Panc1 (cell line): ENCODE measurements at regions not wholly inside any gene's neighbourhood (a gene's known extent, or its start where the extent isn't known, plus 50 kb on each side); places are given as distances from the start of the nearest gene placed in this dataset.

Source experiments
- ATAC-seq: fragments of 200-7000 bp; cut with Tn5 transposase; 2 replicates; pipeline ENCODE4 v1.9.1; 2020; ENCODE audit warnings: mild to moderate bottlenecking, moderate library complexity
- BruUV-seq: library from RNA; stranded (reverse); fragments of 400-500 nt; replicated peaks from 2 replicates; lab custom pipeline; 2021; lab: Mats Ljungman, UMichigan
- CTCF ChIA-PET: fragments of 300-600 bp; sonication (Branson Sonifier 250); formaldehyde crosslinking; loops from one replicate; lab custom pipeline; 2022; ENCODE audit warnings: antibody characterized with exemption; lab: Charles Lee
- POLR2A ChIA-PET: fragments of 300-600 bp; sonication (Branson Sonifier 250); formaldehyde crosslinking; loops from one replicate; lab custom pipeline; 2022; ENCODE audit warnings: antibody characterized with exemption; lab: Charles Lee
- DNase-seq: peaks from one replicate; pipeline ENCODE4 v3.0.0-alpha.2; 2010; ENCODE audit warnings: low read depth, low spot score
- H3K27ac ChIP-seq: 2 replicates; pipeline ENCODE4 v1.5.1; 2011; ENCODE audit warnings: mild to moderate bottlenecking, low read length, inconsistent platforms
- H3K27me3 ChIP-seq: fragments of 200-500 bp; sonication (Bioruptor generic); 2 replicates; pipeline ENCODE4 v1.6.0; 2014; ENCODE audit warnings: low read length, inconsistent platforms; ENCODE audit not compliant: control insufficient read depth, insufficient read depth
- H3K36me3 ChIP-seq: fragments of 200-500 bp; sonication (Bioruptor generic); 2 replicates; pipeline ENCODE4 v1.5.1; 2014; ENCODE audit warnings: inconsistent platforms, mild to moderate bottlenecking, low read length, moderate library complexity; ENCODE audit not compliant: control insufficient read depth, insufficient read depth
- H3K4me1 ChIP-seq: 2 replicates; pipeline ENCODE4 v1.5.1; 2011; ENCODE audit warnings: inconsistent platforms, mild to moderate bottlenecking, low read length, moderate library complexity; ENCODE audit not compliant: control insufficient read depth, insufficient read depth
- H3K4me3 ChIP-seq, 2 experiments: 2 replicates each; pipeline ENCODE4 v1.5.1; 2011 to 2012; ENCODE audit warnings: low read depth in 2 of 2, low read length in 2 of 2, mild to moderate bottlenecking in 2 of 2, inconsistent platforms in 1 of 2, moderate library complexity in 1 of 2
- H3K9me3 ChIP-seq: fragments of 200-500 bp; sonication (Bioruptor generic); 2 replicates; pipeline ENCODE4 v1.5.1; 2014; ENCODE audit warnings: low read depth, mild to moderate bottlenecking, inconsistent platforms, low read length, moderate library complexity; ENCODE audit not compliant: control insufficient read depth, insufficient read depth
- CTCF ChIP-seq: fragments of 450-650 bp; IDR thresholded peaks from 2 replicates; pipeline ENCODE4 v1.5.1; 2017; ENCODE audit warnings: mild to moderate bottlenecking
- POLR2AphosphoS5 ChIP-seq: IDR thresholded peaks from 2 replicates; pipeline ENCODE4 v1.6.1; 2012; ENCODE audit warnings: mild to moderate bottlenecking, low read depth, low read length, moderate library complexity
- REST ChIP-seq, 2 experiments: IDR thresholded peaks; 2 replicates each; pipeline ENCODE4 v1.6.1; 2011 to 2012; ENCODE audit warnings: low read depth in 2 of 2, control low read depth in 1 of 2, low read length in 1 of 2, mild to moderate bottlenecking in 1 of 2, moderate library complexity in 1 of 2; ENCODE audit not compliant: insufficient read depth in 1 of 2
- SIN3A ChIP-seq: IDR thresholded peaks from 2 replicates; pipeline ENCODE4 v1.6.1; 2012; ENCODE audit warnings: low read depth, mild to moderate bottlenecking, low read length, moderate library complexity, borderline replicate concordance; ENCODE audit not compliant: insufficient read depth
- TCF7L2 ChIP-seq: IDR thresholded peaks from 2 replicates; pipeline ENCODE4 v1.6.1; 2011; ENCODE audit warnings: mild to moderate bottlenecking, low read depth, low read length, inconsistent platforms
- in situ Hi-C: cut with HindIII; loops from 2 replicates; pipeline ENCODE4 v1.10.0; 2016; ENCODE audit warnings: low sequenced_read_pairs, low pct_unique_long_range_greater_than_20kb
- intact Hi-C: fragments of 100-400 bp; cut with micrococcal nuclease; formaldehyde crosslinking; loops from one replicate; pipeline ENCODE4 v1.10.0; 2022; ENCODE audit not compliant: unreplicated experiment

GRCh38 chr10:62666275-62666674 is 138.2 kb upstream of the ADO start:
- Histone ChIP-seq H3K4me3 (no peak overlapping the region), H3K36me3 (no peaks in the 10 kb centered on the region), H3K4me1 (no peaks in the 10 kb centered on the region), H3K27ac (no peak overlapping the region), H3K9me3 (no peaks in the 10 kb centered on the region), H3K27me3 (peaks cover 6% of the 10 kb centered on the region; the same call in 1 of the 2 replicates)
- no peak for DNase-seq
- in situ Hi-C loops (no loop called here), intact Hi-C loops (no loop called here)
- CTCF ChIA-PET, result no interaction called here
- TF ChIP-seq POLR2AphosphoS5, result no peak
- no peak for TF ChIP-seq CTCF
- no peak for TF ChIP-seq REST (IDR thresholded peaks at IDR 0.05; ENCODE audit: insufficient read depth in 1 of 2, low read depth in 2 of 2, low read length in 1 of 2)
- TF ChIP-seq SIN3A, result no peak
- no peak for TF ChIP-seq TCF7L2
- POLR2A ChIA-PET, result no interaction called here
- no peak for ATAC-seq
- BruUV-seq, result no TSS peak

DNA sequence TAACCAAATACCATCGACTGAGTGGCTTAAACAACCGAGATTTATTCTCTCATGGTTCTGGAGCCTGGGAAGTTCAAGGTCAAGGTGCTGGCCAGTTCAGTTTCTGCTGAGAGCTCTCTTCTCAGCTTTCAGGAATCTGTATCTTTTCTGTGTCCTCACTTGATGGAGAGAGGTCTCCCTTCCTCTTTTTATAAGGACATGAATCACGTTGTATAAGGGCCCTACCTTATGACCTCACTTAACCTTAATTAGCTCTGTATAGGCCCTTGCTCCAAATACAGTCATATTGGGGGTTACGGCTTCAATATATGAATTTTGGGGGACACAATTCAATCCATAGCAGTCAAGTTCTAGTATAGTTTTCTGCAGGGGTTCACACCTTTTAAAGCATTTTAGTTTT is 135.2 kb upstream of the ADO start:
- ATAC-seq (no peak), DNase-seq (no peak)
- intact Hi-C loops, result no loop called here
- CTCF ChIA-PET, result interaction anchor here (0.5 kb wide), 1 partner anchor 17 kb away, joined by 3 read pairs; no protein-coding TSS in a partner anchor
- POLR2A ChIA-PET, result no interaction called here
- BruUV-seq, result no TSS peak
- Histone ChIP-seq H3K27ac (no peak overlapping the region), H3K4me1 (no peaks in the 10 kb centered on the region), H3K4me3 (no peak overlapping the region), H3K36me3 (no peaks in the 10 kb centered on the region), H3K27me3 (peaks cover 6% of the 10 kb centered on the region; the same call in 1 of the 2 replicates), H3K9me3 (no peaks in the 10 kb centered on the region)
- TF ChIP-seq REST (IDR thresholded peaks at IDR 0.05; ENCODE audit: insufficient read depth in 1 of 2, low read depth in 2 of 2, low read length in 1 of 2), result no peak
- no peak for TF ChIP-seq POLR2AphosphoS5
- no peak for TF ChIP-seq CTCF
- no peak for TF ChIP-seq SIN3A
- TF ChIP-seq TCF7L2, result no peak
- in situ Hi-C loops, result no loop called here
